ENCODE measurements at regions not wholly inside any gene's neighbourhood (a gene's known extent, or its start where the extent isn't known, plus 50 kb on each side); places are given as distances from the start of the nearest gene placed in this dataset.

DNA sequence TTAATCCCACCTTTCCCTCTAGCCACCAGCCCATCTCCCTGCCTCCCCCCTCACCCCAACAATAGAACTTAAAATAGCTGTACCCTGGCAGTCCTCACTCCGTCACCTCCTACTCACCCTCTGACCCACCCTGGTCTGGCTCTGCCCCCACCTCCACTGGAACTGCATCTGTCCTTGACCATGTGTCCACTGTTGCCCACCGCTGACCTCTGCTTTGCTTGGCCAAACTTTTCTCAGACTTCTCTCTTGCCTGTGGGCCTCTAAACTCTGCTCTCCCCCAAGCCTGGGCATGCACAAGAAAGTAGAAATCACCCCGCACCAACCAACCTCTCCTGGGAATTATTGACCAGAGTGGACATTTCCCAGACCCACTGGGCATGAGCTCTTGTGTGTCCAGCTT, 169.8 kb downstream of the WSCD1 start:
- WGBS, 2 donors: 66 to 82% methylated on average over 3 of the region's 3 CpGs
- TF ChIP-seq POLR2A (IDR thresholded peaks at IDR 0.05) (no peak), CTCF (IDR thresholded peaks at IDR 0.05) (no peak)
- intact Hi-C loops (cut with DNase I; ENCODE audit: low total_unique reads): no loop called here
- no peak overlapping the region for H3K4me3 ChIP-seq (ENCODE audit: low read depth, poor library complexity, severe bottlenecking)
- peak in 1 of 2 donors; percentile 56 for DNase-seq (ENCODE audit: low spot score in 2 of 2)

DNA sequence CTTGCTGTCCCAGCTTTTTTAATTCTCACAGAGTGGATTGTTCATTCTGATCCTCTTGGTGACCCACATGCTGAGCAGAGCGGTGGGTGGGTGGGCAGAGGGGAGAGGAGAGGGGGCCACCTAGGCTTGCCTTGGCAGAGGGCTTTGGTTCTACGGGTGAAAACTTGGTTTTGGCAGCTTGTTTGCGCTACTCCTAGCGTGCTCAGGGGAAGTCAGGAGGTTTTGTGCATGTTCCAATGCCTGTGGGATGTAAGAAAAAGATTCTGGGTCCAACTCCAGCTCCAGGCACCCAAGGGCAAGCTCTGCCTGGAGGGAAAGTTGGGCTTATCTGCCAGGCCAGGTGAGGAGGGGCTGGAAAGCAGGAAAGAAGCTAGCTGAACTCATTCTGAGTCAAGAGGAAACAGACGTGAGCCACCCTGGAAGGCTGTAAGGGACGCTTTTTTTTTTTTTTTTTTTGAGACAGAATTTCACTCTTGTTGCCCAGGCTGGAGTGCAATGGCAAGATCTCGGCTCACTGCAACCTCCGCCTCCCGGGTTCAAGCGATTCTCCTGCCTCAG, 169.1 kb downstream of the WSCD1 start:
- DNase-seq (ENCODE audit: low spot score in 2 of 2): peak in 1 of 2 donors; percentile 74
- 49 to 50% methylated on average over 10 of the region's 10 CpGs for WGBS, 2 donors
- H3K4me3 ChIP-seq (ENCODE audit: low read depth, poor library complexity, severe bottlenecking): no peak overlapping the region
- intact Hi-C loops (cut with DNase I; ENCODE audit: low total_unique reads): no loop called here
- TF ChIP-seq CTCF (IDR thresholded peaks at IDR 0.05) (no peak), POLR2A (IDR thresholded peaks at IDR 0.05) (no peak)

DNA sequence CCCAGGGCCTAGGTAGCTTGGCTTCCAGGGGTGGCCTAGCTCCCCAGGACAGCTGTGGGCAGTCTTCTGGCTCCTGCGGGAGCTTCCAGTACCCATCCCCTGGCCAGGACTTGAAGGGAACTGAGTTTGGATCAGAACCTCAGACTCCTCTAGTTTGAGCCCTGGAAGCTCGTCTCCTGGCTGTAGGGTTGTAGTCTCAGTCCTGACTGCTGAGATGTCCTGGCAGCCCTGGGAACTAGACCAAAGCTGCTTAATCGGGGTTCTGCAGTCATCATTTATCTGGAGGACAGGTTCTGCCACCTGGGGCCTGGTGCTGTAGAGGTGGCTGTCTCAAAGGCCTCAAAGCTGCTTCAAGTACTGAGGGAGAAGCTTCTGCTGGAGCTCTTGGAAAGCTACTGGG, 163.7 kb downstream of the WSCD1 start:
- peak in 1 of 2 donors; percentile 52 for DNase-seq (ENCODE audit: low spot score in 2 of 2)
- TF ChIP-seq POLR2A (IDR thresholded peaks at IDR 0.05): no peak
- no peak for TF ChIP-seq CTCF (IDR thresholded peaks at IDR 0.05)
- WGBS, 2 donors: 64 to 85% methylated on average over 3 of the region's 3 CpGs
- no peak overlapping the region for H3K4me3 ChIP-seq (ENCODE audit: low read depth, poor library complexity, severe bottlenecking)
- intact Hi-C loops (cut with DNase I; ENCODE audit: low total_unique reads): no loop called here

DNA sequence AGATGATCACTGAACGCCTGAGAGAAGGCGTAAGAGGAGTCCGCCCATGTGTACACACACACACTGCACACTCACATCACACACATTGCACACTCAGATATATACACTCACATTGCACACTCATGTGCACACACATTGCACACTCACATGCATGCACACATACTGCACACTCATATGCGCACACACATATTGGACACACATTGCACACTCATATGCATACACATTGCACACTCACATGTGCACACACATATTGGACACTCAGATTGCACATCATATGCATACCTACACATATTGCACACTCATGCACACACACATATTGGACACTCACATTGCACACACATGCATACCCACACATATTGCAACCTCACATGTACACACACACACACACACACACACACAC, 163.2 kb downstream of the WSCD1 start:
- peak in 1 of 2 donors; percentile 36 for DNase-seq (ENCODE audit: low spot score in 2 of 2)
- WGBS, 2 donors: 66 to 91% methylated on average over 4 of the region's 4 CpGs
- no peak for TF ChIP-seq POLR2A (IDR thresholded peaks at IDR 0.05)
- TF ChIP-seq CTCF (IDR thresholded peaks at IDR 0.05): no peak
- no peak overlapping the region for H3K4me3 ChIP-seq (ENCODE audit: low read depth, poor library complexity, severe bottlenecking)
- intact Hi-C loops (cut with DNase I; ENCODE audit: low total_unique reads): no loop called here

- no peak overlapping the region for H3K4me3 ChIP-seq (ENCODE audit: low read depth, poor library complexity, severe bottlenecking)
- DNase-seq (ENCODE audit: low spot score in 2 of 2): peak in 1 of 2 donors; percentile 46
- WGBS, 2 donors: 62 to 67% methylated on average over 12 of the region's 12 CpGs
- no peak for TF ChIP-seq POLR2A (IDR thresholded peaks at IDR 0.05)
- no peak for TF ChIP-seq CTCF (IDR thresholded peaks at IDR 0.05)
- intact Hi-C loops (cut with DNase I; ENCODE audit: low total_unique reads): no loop called here
Observed at GRCh38 chr17:6232732-6233101, 162.5 kb downstream of the WSCD1 start.

Measured in lower leg skin (tissue), 4 donors.